CD1c-positive myeloid dendritic cell (primary cell): ENCODE measurements at regions not wholly inside any gene's neighbourhood (a gene's known extent, or its start where the extent isn't known, plus 50 kb on each side); places are given as distances from the start of the nearest gene placed in this dataset.

Experiments
- DNase-seq: peaks from one replicate; pipeline ENCODE4 v3.0.0-alpha.2; 2016; ENCODE audit errors: extremely low spot score

- no peak for DNase-seq
These were observed 54.4 kb upstream of the PIK3R1 start for GRCh38 chr5:68161156-68161555.

DNA sequence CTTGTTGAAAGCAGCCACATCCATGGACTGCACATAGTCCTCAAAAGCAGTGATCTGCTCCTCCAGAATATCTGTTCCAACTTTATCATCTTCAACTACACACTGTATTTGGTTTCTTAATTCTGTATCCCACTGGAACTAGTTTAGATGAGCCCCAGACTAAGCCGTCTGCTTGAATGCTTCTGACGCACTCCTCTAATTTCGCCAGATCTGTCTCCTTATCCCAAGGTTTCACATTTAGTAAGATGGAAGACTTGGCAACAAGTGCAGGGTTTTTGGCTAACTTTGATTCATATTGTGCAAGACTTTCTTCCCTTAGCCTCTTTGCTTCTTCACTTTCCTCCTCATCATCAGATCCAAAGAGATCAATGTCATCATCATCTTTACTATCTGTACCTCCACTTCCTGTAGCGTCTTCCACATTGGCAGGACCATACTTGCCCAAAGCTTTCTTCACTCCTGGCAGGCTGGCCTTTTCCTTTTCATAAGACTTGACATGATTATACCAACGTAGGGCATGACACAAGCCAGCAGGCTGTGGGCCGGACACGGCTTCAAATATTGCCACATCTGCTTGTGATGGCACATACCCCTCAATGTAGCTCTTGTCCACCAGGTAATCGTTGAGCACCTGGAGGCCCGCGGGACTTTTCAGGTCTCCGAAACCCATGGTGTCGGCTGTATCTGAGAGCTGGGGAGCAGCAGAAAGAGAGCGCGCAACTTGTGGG, 56.2 kb upstream of the PIK3R1 start:
- no peak for DNase-seq

- DNase-seq: no peak
These were observed 59.6 kb upstream of the PIK3R1 start for GRCh38 chr5:68155940-68156339.

- no peak for DNase-seq
These were observed 61.3 kb upstream of the PIK3R1 start for GRCh38 chr5:68154119-68154857.

GRCh38 chr5:68151812-68152211, 63.7 kb upstream of the PIK3R1 start:
- DNase-seq: no peak

DNA sequence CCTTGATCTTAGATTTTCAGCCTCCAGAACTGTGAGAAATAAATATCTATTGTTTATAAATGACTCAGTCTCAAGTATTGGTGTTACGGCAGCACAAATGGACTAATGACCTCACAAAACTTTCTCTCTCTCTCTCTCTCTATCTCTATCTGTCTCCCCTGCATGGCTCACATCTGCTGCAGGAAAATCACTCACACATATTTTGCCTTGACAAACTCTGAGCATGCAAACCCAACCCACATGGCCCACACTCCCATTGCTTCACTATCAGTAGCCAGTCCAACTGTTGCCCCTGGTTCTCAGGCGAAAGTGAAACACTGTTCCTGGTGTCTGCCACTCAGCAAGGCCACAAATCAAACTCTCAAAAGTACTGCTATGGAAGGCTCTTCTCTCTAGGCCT, 66.4 kb upstream of the PIK3R1 start:
- DNase-seq: no peak

DNA sequence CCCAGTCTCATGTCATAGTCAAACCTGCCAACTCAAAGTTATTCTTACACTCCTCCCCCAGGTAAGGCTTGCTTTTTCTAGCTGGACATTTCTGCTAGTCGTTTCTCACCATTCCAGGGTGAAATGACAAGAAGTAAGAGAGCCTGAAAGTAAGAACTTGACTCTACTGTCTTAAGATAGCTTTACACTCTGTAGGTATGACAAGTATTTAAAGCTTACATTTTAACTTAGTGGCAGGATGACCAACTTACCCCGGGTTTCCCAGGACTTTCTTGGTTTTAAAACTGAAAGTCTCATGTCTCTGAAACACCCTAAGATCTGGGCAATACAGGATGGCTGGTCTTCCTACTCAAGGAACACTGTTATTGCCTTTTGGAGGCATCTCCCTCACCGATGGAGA, 67.5 kb upstream of the PIK3R1 start:
- no peak for DNase-seq

DNA sequence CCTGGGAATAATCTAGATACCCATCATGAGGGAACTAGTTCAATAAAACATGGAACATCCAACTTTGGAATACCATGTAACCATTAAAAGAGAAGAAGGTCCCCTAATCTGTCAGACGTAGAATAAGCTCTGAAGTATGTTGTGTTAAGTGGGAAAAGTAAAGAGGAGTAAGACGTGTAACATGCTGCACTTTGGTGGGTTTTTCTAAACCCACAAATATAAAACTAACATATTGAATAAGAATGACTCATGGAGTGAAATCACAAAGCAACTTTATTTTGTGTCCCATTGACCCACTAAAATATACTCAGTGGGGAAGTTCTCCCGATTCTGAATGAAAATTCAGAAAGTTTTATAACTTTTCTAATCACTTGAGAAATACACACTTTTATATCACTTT, 67.9 kb upstream of the PIK3R1 start:
- DNase-seq: no peak

DNA sequence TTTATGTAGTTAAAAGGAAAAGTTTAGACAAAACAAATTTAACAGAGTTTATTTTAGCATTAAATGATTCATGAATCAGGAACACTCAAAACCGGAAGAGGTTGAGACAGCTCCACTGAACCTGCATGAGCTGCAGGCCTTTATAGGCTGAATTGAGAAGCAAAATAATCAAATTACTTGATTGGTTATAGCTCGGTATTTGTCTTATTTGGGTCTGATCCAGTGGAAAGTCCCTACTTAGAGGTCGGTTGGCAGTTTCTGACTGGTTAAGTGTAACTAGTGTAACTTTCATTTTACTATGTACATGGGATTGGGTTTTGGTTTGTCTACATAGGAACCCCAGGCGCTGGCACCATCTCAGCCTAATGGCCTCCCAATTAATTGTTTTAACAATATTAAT, 74.1 kb upstream of the PIK3R1 start:
- DNase-seq: no peak

DNA sequence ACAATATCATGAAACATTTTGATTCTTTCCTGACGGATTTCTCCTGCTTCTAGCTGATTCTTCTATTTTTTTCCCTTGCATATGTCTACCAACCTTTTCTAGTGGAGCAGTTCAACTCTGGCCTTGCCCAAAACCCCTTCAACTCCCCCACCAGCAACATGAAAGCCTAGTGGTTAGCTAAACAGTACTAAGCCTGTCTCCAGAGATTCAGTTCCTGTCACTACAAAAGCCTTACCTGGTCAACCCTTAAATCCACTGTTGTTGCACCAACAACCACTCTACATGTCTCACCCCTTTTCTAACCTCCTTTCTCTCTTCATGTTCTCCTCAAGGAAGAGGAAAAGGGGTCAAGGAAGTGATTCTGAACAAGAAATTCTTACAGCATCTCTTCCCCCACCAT, 74.8 kb upstream of the PIK3R1 start:
- no peak for DNase-seq

DNA sequence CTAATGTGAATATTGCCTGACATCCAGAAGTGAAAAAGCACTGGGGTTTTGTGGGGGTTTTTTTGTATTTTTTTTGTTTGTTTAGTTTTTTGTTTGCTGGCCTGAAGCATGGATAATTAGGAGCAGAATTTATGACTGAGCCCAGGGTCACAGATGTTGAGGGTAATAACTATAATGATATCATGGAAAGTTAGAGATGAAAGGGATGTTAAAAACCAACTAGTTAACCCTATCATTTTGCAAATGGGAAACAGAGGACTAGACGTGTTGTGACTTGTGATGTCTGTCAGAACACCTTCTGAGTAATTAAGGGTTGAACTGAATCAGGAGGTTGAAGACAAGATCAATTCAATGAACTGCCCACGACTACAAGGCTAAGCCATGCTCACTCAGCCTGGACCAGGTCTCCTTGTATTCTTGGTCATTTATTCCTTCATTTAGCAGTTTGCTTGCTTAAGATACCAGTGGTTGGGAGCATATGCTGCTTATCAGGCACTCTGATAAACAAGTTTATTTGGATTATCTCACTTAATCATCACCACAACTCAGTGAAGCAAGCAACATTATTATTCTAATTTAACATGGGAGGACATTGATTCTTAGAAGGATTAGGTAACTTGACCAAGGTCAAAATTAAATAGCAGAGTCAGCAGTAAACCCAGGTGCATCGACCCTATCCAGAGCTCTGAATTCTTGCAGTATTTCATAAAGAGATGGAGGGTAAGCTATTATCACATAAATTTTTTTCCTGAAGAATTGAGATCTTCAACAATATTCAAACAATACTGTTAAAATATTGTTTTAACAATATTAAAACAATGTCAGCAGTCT, 75.7 kb upstream of the PIK3R1 start:
- no peak for DNase-seq

DNA sequence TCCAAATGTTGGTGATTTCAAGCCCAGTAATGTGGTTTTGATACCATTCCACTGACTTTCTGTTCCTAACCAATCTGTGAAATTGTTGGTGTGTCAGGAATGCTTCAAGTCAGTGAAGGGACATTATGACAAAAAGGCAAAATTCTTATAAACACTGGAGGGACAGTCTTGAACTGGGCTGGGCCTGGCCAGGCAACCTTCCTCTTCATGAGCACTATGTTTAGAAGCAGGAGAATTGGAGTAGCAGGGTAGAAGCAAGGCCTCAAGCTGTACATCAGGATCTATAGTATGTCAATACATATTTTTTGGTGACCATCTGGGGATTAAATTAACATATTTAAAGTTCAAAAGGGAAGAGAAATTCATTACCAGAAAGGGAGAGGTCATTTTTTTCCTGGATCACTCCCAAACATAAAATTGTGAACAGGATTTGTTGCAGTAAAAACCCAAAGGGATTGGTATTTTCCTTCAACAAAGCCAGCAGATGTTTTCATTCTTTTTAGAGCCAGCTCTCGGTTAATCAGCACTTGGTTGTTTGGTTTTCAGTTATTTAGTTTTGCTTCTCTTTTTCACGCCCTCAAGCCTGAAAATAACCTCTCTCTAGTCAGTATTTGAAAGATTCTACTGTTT, 77.9 kb upstream of the PIK3R1 start:
- no peak for DNase-seq

DNA sequence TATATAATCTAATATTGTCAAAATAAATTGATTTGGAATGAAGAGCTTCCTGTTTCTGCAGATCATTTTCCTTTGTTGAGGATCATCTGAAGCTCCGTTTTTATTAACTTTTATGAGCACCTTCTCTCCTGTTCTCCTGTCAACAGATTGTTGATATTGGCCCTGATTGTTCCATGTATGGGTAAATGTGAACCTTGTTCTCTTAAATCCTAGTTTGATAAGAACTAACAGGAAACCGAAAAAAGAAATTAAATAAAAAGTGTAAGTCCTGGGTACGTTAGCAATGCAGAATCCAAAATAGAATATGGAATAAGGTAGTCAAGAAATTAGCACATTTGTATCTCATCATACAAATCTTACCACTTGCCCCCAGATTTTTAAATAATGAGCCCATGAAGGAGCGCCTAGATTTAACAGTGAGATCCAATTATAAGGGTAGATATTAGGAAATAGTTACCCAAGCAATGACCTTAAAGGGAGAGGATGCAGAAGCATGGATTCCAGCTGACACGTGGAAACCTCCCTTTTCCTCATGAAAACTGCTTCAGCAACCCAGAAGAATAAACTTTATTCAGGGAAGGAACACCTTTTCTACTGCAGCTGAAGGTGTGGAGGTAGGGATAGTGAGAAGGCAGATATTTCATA, 80.8 kb upstream of the PIK3R1 start:
- DNase-seq: no peak

GRCh38 chr5:68134033-68134668, 81.4 kb upstream of the PIK3R1 start:
- no peak for DNase-seq

- DNase-seq: no peak
These were observed 85.3 kb upstream of the PIK3R1 start for GRCh38 chr5:68130253-68130652.

DNA sequence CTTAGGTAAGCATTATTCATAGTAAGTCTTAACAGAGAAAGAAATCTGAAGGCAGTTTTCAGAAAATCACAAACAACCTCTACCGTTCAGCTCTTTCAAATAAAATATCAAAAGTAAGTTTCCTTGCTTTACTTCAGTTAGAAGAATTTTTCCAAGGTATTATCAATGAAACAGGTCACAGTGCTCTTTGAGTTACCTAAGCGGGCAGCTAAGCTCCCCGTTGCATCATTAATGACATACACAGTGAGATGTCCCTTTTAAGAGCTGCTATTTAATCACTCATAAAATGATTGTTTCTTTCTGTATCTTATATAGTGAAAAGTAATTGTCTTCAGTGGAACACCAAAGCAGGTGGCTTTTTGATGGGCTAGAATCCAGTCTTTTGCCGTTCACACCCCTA, 86.2 kb upstream of the PIK3R1 start:
- DNase-seq: no peak

GRCh38 chr5:68126886-68127285, 88.7 kb upstream of the PIK3R1 start:
- no peak for DNase-seq

- DNase-seq: no peak
These were observed 92.9 kb upstream of the PIK3R1 start for GRCh38 chr5:68122439-68123328.

DNA sequence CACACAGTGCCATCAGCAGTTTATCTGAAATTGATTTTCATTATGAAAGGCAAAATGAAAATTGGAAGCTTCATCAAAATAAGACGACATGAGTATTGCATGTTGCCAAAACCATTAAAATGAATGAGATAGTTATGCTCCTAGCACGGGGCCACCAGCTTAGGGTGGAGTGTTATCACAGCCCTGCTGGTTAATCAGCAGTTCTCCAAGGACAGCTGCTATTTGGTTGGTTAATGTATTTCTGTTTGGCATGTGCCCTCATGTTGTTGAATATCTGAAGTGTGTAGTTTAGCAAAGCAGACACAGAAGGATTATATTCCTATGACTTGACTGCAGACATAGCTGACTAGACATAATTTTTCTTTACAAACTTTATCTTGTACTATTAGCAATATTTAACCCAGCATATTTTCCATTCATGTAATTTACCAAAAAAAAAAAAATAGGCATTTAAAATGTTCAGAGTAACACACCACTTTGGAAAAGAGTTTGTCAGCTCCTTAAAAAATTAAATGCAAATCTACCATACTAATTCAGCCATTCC, 98.6 kb upstream of the PIK3R1 start:
- no peak for DNase-seq

- no peak for DNase-seq
These were observed 99.1 kb upstream of the PIK3R1 start for GRCh38 chr5:68116408-68116807.
